Suprapubic skin (tissue), 4 donors: ENCODE measurements at regions not wholly inside any gene's neighbourhood (a gene's known extent, or its start where the extent isn't known, plus 50 kb on each side); places are given as distances from the start of the nearest gene placed in this dataset.
"Not testable (repeated sequence)": the region's sequence is repeated elsewhere in the genome, so short reads cannot be mapped to it uniquely, and the experiment has no call there.

ENCODE experiments used
- DNase-seq, 2 donors: peaks; one replicate each; pipeline ENCODE4 v3.0.0-alpha.2; 2019; ENCODE audit warnings: low spot score in 2 of 2
- H3K27ac ChIP-seq: fragments of 200-600 bp; sonication (generic); one replicate; pipeline ENCODE4 v1.5.1; 2019
- H3K27me3 ChIP-seq: fragments of 200-600 bp; sonication (generic); one replicate; pipeline ENCODE4 v1.5.1; 2019
- H3K36me3 ChIP-seq: fragments of 200-600 bp; sonication (generic); one replicate; pipeline ENCODE4 v1.5.1; 2019
- H3K4me1 ChIP-seq: fragments of 200-600 bp; sonication (generic); one replicate; pipeline ENCODE4 v1.5.1; 2019
- H3K4me3 ChIP-seq: fragments of 200-600 bp; sonication (generic); one replicate; pipeline ENCODE4 v1.5.1; 2019; ENCODE audit warnings: mild to moderate bottlenecking
- H3K9me3 ChIP-seq: fragments of 200-600 bp; sonication (generic); one replicate; pipeline ENCODE4 v1.5.1; 2019
- EP300 ChIP-seq: sonication (generic); formaldehyde crosslinking; IDR thresholded peaks from one replicate; pipeline ENCODE4 v1.6.1; 2017; ENCODE audit warnings: antibody characterized with exemption
- POLR2A ChIP-seq, 2 donors: fragments of 450-650 bp; IDR thresholded peaks; one replicate each; pipeline ENCODE4 v1.6.1; 2017; ENCODE audit warnings: antibody characterized with exemption in 2 of 2, mild to moderate bottlenecking in 2 of 2, moderate library complexity in 2 of 2
- POLR2AphosphoS5 ChIP-seq, 3 donors: sonication (generic); formaldehyde crosslinking; IDR thresholded peaks; one replicate each; pipeline ENCODE4 v1.6.1; 2017; ENCODE audit warnings: antibody characterized with exemption in 3 of 3
- WGBS: methylation state at CpG from one replicate; pipeline ENCODE4 v1.1.5; 2018; 5-methylcytosine and 5-hydroxymethylcytosine counted together
- TF ChIP-seq, protein P1 (sequence below), 2 donors: fragments of 200-600 bp in 1 of 2; fragments of 450-650 bp in 1 of 2; sonication (generic) in 1 of 2; IDR thresholded peaks; one replicate each; pipeline ENCODE4 v1.5.1; 2016 to 2019; ENCODE audit warnings: antibody characterized with exemption in 2 of 2, mild to moderate bottlenecking in 1 of 2, moderate library complexity in 1 of 2

DNA sequence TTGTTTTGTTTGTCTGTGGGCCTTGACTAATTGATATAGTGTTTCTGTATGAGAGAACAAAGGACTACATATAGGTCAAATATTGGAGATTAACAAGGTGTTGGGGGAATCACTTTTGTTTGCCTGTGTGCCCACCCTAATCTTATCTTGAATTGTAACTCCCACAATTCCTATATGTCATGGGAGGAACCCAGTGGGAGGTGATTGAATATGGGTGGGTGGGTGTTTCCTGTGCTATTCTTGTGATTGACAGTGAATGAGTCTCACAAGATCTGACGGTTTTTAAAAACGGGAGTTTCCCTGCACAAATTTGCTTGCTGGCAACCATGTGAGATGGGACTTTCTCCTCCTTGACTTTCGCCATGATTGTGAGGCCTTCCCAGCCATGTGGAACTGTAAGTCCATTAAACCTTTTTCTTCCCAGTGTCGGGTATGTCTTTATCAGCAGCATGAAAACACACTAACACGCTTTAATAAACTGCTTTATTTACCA lies 64.9 kb upstream of the HSPB3 start:
- TF ChIP-seq POLR2A (IDR thresholded peaks at IDR 0.05): no peak
- TF ChIP-seq, protein P1, sequence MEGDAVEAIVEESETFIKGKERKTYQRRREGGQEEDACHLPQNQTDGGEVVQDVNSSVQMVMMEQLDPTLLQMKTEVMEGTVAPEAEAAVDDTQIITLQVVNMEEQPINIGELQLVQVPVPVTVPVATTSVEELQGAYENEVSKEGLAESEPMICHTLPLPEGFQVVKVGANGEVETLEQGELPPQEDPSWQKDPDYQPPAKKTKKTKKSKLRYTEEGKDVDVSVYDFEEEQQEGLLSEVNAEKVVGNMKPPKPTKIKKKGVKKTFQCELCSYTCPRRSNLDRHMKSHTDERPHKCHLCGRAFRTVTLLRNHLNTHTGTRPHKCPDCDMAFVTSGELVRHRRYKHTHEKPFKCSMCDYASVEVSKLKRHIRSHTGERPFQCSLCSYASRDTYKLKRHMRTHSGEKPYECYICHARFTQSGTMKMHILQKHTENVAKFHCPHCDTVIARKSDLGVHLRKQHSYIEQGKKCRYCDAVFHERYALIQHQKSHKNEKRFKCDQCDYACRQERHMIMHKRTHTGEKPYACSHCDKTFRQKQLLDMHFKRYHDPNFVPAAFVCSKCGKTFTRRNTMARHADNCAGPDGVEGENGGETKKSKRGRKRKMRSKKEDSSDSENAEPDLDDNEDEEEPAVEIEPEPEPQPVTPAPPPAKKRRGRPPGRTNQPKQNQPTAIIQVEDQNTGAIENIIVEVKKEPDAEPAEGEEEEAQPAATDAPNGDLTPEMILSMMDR (IDR thresholded peaks at IDR 0.05): no peak
- TF ChIP-seq EP300: no peak
- no peak for TF ChIP-seq POLR2AphosphoS5 (IDR thresholded peaks at IDR 0.05)
- 74% methylated on average over 5 of the region's 5 CpGs for WGBS
- H3K27ac ChIP-seq: no peak overlapping the region

DNA sequence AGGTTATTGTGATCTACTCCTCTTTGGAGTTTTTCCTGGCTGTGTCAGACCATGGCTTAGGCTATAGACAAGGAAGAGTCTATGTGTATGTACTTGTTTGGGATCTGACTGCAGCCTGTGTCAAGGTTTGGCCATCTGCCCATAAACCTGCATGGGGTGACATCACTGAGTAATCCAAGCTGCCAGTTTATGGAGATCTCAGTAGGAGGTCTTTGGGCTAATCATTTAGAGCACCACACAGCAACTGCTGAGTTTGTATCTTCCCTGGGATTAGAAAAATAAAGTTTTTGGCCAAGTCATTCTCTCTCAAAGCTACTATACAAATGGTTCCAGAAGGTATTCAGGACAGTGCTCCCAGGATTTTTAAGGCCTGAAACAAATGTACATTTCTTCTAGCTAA lies 65.5 kb upstream of the HSPB3 start:
- Histone ChIP-seq H3K9me3 (no peaks in the 10 kb centered on the region), H3K27me3 (no peaks in the 10 kb centered on the region), H3K27ac (no peak overlapping the region), H3K4me3 (no peak overlapping the region), H3K36me3 (no peaks in the 10 kb centered on the region), H3K4me1 (peaks cover 19% of the 10 kb centered on the region)
- TF ChIP-seq, protein P1 (IDR thresholded peaks at IDR 0.05): no peak
- TF ChIP-seq POLR2AphosphoS5 (IDR thresholded peaks at IDR 0.05) (no peak), POLR2A (IDR thresholded peaks at IDR 0.05) (no peak), EP300 (no peak)
- no peak for DNase-seq

More for the DNA sequence above, 64.9 kb upstream of the HSPB3 start:
- Histone ChIP-seq H3K4me3 (no peak overlapping the region), H3K4me1 (peaks cover 19% of the 10 kb centered on the region), H3K36me3 (no peaks in the 10 kb centered on the region), H3K27me3 (no peaks in the 10 kb centered on the region), H3K9me3 (no peaks in the 10 kb centered on the region)
- no peak for DNase-seq

DNA sequence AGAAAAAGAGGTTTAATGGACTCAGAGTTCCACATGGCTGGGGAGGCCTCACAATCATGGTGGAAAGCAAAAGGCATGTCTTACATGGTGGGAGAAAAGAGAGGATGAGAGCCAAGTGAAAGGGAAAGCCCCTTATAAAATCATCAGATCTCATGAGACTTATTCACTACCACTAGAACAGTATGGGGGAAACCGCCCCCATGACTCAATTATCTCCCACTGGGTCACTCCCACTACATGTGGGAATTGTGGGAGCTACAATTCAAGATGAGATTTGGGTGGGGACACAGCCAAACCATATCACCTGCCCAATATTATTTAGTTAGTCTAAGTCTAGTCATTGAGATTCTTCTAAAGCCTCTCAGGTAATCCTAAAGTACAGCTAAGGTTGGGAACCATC lies 66.1 kb upstream of the HSPB3 start:
- peaks cover 22% of the 10 kb centered on the region for H3K4me1 ChIP-seq
- not testable (repeated sequence) for H3K36me3 ChIP-seq, DNase-seq, H3K9me3 ChIP-seq, H3K4me3 ChIP-seq, H3K27me3 ChIP-seq, H3K27ac ChIP-seq
- 86% methylated on average over 1 of the region's 1 CpG for WGBS

- TF ChIP-seq EP300 (no peak), POLR2AphosphoS5 (IDR thresholded peaks at IDR 0.05) (no peak), POLR2A (IDR thresholded peaks at IDR 0.05) (no peak)
- TF ChIP-seq, protein P1 (IDR thresholded peaks at IDR 0.05): no peak
- 97% methylated on average over 1 of the region's 1 CpG for WGBS
- H3K4me3 ChIP-seq: no peak overlapping the region
These were observed 66.7 kb upstream of the HSPB3 start for GRCh38 chr5:54388811-54389210.

GRCh38 chr5:54388409-54388808 lies 67.1 kb upstream of the HSPB3 start:
- WGBS: 66% methylated on average over 5 of the region's 5 CpGs
- H3K9me3 ChIP-seq: no peaks in the 10 kb centered on the region
- H3K27me3 ChIP-seq: no peaks in the 10 kb centered on the region
- no peak overlapping the region for H3K27ac ChIP-seq
- H3K36me3 ChIP-seq: no peaks in the 10 kb centered on the region
- TF ChIP-seq EP300 (no peak), POLR2A (IDR thresholded peaks at IDR 0.05) (no peak), POLR2AphosphoS5 (IDR thresholded peaks at IDR 0.05) (no peak)
- TF ChIP-seq, protein P1 (IDR thresholded peaks at IDR 0.05): no peak
- H3K4me3 ChIP-seq: no peak overlapping the region
- H3K4me1 ChIP-seq: peaks cover 30% of the 10 kb centered on the region
- DNase-seq: no peak

More at GRCh38 chr5:54388811-54389210, 66.7 kb upstream of the HSPB3 start:
- DNase-seq: no peak
- Histone ChIP-seq H3K27ac (no peak overlapping the region), H3K27me3 (no peaks in the 10 kb centered on the region), H3K4me1 (peaks cover 26% of the 10 kb centered on the region), H3K9me3 (no peaks in the 10 kb centered on the region), H3K36me3 (no peaks in the 10 kb centered on the region)

DNA sequence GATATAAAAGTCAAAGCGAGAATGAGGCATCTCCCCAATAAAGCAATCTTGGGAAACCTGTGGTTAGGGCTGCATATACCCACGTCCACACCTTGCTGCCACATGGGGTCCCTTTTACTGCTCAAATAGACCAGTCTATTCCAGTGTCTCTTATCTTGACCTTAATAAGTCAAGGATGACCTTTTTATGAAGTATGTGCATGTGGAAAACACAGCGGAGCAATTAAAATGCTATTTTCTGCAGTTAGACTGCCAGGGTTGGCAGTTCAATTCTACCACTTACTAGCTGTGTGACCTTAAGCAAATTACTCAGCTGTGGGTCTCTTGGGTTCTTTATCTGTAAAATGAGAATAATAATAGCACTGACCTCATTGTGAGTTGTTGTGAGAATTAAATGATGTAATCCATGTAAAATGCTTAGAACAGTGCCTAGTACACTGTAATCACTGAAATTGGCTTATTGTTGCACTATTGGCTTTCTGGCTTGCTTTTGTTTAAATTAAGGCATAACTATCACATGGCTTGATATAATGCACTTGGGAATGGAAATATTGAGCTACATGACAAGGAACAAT lies 67.8 kb upstream of the HSPB3 start:
- 82% methylated on average over 3 of the region's 3 CpGs for WGBS
- no peak for TF ChIP-seq EP300
- TF ChIP-seq POLR2AphosphoS5 (IDR thresholded peaks at IDR 0.05): no peak
- no peak for TF ChIP-seq POLR2A (IDR thresholded peaks at IDR 0.05)
- TF ChIP-seq, protein P1 (IDR thresholded peaks at IDR 0.05): no peak
- H3K9me3 ChIP-seq: no peaks in the 10 kb centered on the region

More for the DNA sequence above, 67.8 kb upstream of the HSPB3 start:
- peak overlapping the region; percentile 45 for H3K27ac ChIP-seq
- no peaks in the 10 kb centered on the region for H3K36me3 ChIP-seq
- no peaks in the 10 kb centered on the region for H3K27me3 ChIP-seq
- DNase-seq: no peak
- no peak overlapping the region for H3K4me3 ChIP-seq
- peaks cover 34% of the 10 kb centered on the region for H3K4me1 ChIP-seq
